LNCaP clone FGC (cell line): ENCODE measurements at regions not wholly inside any gene's neighbourhood (a gene's known extent, or its start where the extent isn't known, plus 50 kb on each side); places are given as distances from the start of the nearest gene placed in this dataset.
"Not testable (repeated sequence)": the region's sequence is repeated elsewhere in the genome, so short reads cannot be mapped to it uniquely, and the experiment has no call there.

Experiments
- DNase-seq: peaks from one replicate; pipeline ENCODE4 v3.0.0-alpha.2; 2011; ENCODE audit warnings: low read depth
- H3K4me3 ChIP-seq: 2 replicates; pipeline ENCODE4 v1.5.1; 2011; ENCODE audit warnings: mild to moderate bottlenecking, low read depth, low read length, control low read depth
- CTCF ChIP-seq: IDR thresholded peaks from 2 replicates; pipeline ENCODE4 v1.5.1; 2012; ENCODE audit warnings: mild to moderate bottlenecking; ENCODE audit not compliant: control insufficient read depth, insufficient read depth; ENCODE audit errors: extremely low read depth

GRCh38 chr20:30919514-30920188 lies 337.8 kb upstream of the DEFB115 start:
- no peak overlapping the region for H3K4me3 ChIP-seq
- DNase-seq: no peak
- no peak for TF ChIP-seq CTCF

- TF ChIP-seq CTCF: no peak
- H3K4me3 ChIP-seq: no peak overlapping the region
- DNase-seq: no peak
Measured at GRCh38 chr20:30921286-30922071, 336.0 kb upstream of the DEFB115 start.

GRCh38 chr20:30922129-30922528 lies 335.3 kb upstream of the DEFB115 start:
- DNase-seq: no peak
- no peak for TF ChIP-seq CTCF
- no peak overlapping the region for H3K4me3 ChIP-seq

GRCh38 chr20:30937790-30938189 lies 319.7 kb upstream of the DEFB115 start:
- no peak for TF ChIP-seq CTCF
- no peak for DNase-seq
- no peak overlapping the region for H3K4me3 ChIP-seq

- no peak overlapping the region for H3K4me3 ChIP-seq
- no peak for TF ChIP-seq CTCF
- DNase-seq: no peak
Measured at GRCh38 chr20:30949761-30950160, 307.7 kb upstream of the DEFB115 start.

GRCh38 chr20:30951088-30951487 lies 306.4 kb upstream of the DEFB115 start:
- H3K4me3 ChIP-seq, DNase-seq: not testable (repeated sequence)

- not testable (repeated sequence) for DNase-seq, H3K4me3 ChIP-seq
Measured at GRCh38 chr20:30956649-30957048, 300.8 kb upstream of the DEFB115 start.

- not testable (repeated sequence) for DNase-seq, H3K4me3 ChIP-seq
Measured at GRCh38 chr20:30959208-30959607, 298.3 kb upstream of the DEFB115 start.
